ENCODE measurements at regions not wholly inside any gene's neighbourhood (a gene's known extent, or its start where the extent isn't known, plus 50 kb on each side); places are given as distances from the start of the nearest gene placed in this dataset.

DNA sequence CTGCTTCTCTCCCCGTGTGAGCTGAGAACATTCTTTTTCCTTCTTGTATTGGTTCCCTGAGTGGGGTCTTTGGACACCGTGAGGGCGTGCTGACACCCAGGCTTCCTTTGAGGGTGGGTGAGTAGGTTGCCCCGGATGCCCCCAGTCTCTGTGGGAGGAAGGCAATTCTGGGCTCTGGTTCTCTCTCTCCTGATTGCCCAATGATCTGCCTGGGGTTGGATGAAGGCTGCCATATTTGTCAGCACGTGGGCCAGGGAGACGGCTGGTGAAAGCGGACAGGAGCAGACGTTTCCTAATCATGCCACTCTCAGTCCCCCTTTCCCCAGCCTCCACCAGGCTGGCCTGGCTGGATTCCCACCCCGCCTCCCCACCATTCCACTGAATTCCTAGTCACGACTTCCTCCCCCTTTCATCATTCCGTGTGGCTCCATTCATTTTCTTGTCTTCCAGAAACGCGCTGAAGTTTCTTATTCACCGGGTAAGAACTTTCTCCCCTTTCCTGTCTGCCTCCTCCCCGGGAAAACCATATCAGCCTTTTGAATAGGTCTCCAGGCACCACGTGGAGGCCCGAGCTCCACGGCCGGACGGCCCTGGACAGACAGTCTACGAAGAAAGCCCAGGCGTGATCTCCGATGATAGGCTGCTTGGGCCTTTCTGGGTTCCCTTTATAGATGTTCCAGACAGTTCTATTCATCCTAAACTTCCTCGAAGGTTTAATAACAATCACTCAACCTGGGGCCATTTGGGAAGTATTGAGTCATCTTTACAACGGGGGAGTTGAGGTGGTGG lies 98.7 kb upstream of the NPTX2 start:
- Mint-ChIP-seq H3K4me1 (no peaks in the 10 kb centered on the region), H3K4me3 (no peak overlapping the region), H3K36me3 (ENCODE audit: low read depth) (no peaks in the 10 kb centered on the region), H3K27me3 (ENCODE audit: insufficient read depth) (peaks cover 1% of the 10 kb centered on the region), H3K27ac (no peak overlapping the region), H3K9me3 (peaks cover 29% of the 10 kb centered on the region)
- Histone ChIP-seq H3K27ac (ENCODE audit: low read depth, low read length) (no peak overlapping the region), H3K36me3 (ENCODE audit: control insufficient read depth, insufficient read depth, low read length) (no peaks in the 10 kb centered on the region), H3K9me3 (ENCODE audit: control insufficient read depth, low read length) (peaks cover under 1% of the 10 kb centered on the region), H3K27me3 (ENCODE audit: control insufficient read depth, insufficient read depth, low read length, poor library complexity, severe bottlenecking) (no peaks in the 10 kb centered on the region), H3K9ac (ENCODE audit: extremely low read depth, low read length, poor library complexity, severe bottlenecking) (no peak overlapping the region), H3K4me3 (ENCODE audit: low read length) (no peak overlapping the region), H3K4me1 (ENCODE audit: control insufficient read depth, insufficient read depth, low read length) (no peaks in the 10 kb centered on the region)
- TF ChIP-seq, protein P1, sequence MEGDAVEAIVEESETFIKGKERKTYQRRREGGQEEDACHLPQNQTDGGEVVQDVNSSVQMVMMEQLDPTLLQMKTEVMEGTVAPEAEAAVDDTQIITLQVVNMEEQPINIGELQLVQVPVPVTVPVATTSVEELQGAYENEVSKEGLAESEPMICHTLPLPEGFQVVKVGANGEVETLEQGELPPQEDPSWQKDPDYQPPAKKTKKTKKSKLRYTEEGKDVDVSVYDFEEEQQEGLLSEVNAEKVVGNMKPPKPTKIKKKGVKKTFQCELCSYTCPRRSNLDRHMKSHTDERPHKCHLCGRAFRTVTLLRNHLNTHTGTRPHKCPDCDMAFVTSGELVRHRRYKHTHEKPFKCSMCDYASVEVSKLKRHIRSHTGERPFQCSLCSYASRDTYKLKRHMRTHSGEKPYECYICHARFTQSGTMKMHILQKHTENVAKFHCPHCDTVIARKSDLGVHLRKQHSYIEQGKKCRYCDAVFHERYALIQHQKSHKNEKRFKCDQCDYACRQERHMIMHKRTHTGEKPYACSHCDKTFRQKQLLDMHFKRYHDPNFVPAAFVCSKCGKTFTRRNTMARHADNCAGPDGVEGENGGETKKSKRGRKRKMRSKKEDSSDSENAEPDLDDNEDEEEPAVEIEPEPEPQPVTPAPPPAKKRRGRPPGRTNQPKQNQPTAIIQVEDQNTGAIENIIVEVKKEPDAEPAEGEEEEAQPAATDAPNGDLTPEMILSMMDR (conservative IDR thresholded peaks at IDR 0.05): no peak
- no peak for DNase-seq
- 89 to 94% methylated on average over 18 to 25 of the region's 25 CpGs for WGBS, 2 experiments (ENCODE audit: insufficient coverage in 1 of 2, insufficient read length in 1 of 2)

- no peak overlapping the region for H3K4me3 ChIP-seq (ENCODE audit: low read length)
- peaks cover 1% of the 10 kb centered on the region for H3K27me3 Mint-ChIP-seq (ENCODE audit: insufficient read depth)
- H3K4me1 Mint-ChIP-seq: no peaks in the 10 kb centered on the region
- H3K27ac ChIP-seq (ENCODE audit: low read depth, low read length): no peak overlapping the region
- H3K4me1 ChIP-seq (ENCODE audit: control insufficient read depth, insufficient read depth, low read length): no peaks in the 10 kb centered on the region
- H3K4me3 Mint-ChIP-seq: no peak overlapping the region
- H3K27ac Mint-ChIP-seq: no peak overlapping the region
- no peaks in the 10 kb centered on the region for H3K27me3 ChIP-seq (ENCODE audit: control insufficient read depth, insufficient read depth, low read length, poor library complexity, severe bottlenecking)
- no peaks in the 10 kb centered on the region for H3K36me3 Mint-ChIP-seq (ENCODE audit: low read depth)
- no peak for DNase-seq
- TF ChIP-seq, protein P1 (conservative IDR thresholded peaks at IDR 0.05): no peak
- no peaks in the 10 kb centered on the region for H3K9me3 ChIP-seq (ENCODE audit: control insufficient read depth, low read length)
- WGBS, 2 experiments (ENCODE audit: insufficient coverage in 1 of 2, insufficient read length in 1 of 2): 75 to 90% methylated on average over 4 of the region's 4 CpGs
- no peaks in the 10 kb centered on the region for H3K36me3 ChIP-seq (ENCODE audit: control insufficient read depth, insufficient read depth, low read length)
- peaks cover 8% of the 10 kb centered on the region for H3K9me3 Mint-ChIP-seq
- H3K9ac ChIP-seq (ENCODE audit: extremely low read depth, low read length, poor library complexity, severe bottlenecking): no peak overlapping the region
Measured at GRCh38 chr7:98515201-98515600, 101.9 kb upstream of the NPTX2 start.

GRCh38 chr7:98514211-98515031 lies 102.7 kb upstream of the NPTX2 start:
- no peaks in the 10 kb centered on the region for H3K9me3 ChIP-seq (ENCODE audit: control insufficient read depth, low read length)
- H3K4me3 Mint-ChIP-seq: no peak overlapping the region
- no peaks in the 10 kb centered on the region for H3K36me3 ChIP-seq (ENCODE audit: control insufficient read depth, insufficient read depth, low read length)
- no peak overlapping the region for H3K9ac ChIP-seq (ENCODE audit: extremely low read depth, low read length, poor library complexity, severe bottlenecking)
- H3K9me3 Mint-ChIP-seq: peaks cover 3% of the 10 kb centered on the region
- whole genome bisulfite sequencing, 2 experiments (ENCODE audit: insufficient coverage in 1 of 2, insufficient read length in 1 of 2): 87 to 89% methylated on average over 12 to 16 of the region's 16 CpGs
- H3K27ac ChIP-seq (ENCODE audit: low read depth, low read length): no peak overlapping the region
- peaks cover 1% of the 10 kb centered on the region for H3K27me3 Mint-ChIP-seq (ENCODE audit: insufficient read depth)
- H3K4me3 ChIP-seq (ENCODE audit: low read length): no peak overlapping the region
- no peak overlapping the region for H3K27ac Mint-ChIP-seq
- H3K4me1 Mint-ChIP-seq: no peaks in the 10 kb centered on the region
- TF ChIP-seq, protein P1 (conservative IDR thresholded peaks at IDR 0.05): no peak
- H3K36me3 Mint-ChIP-seq (ENCODE audit: low read depth): no peaks in the 10 kb centered on the region
- DNase-seq: peak; percentile 52
- no peaks in the 10 kb centered on the region for H3K4me1 ChIP-seq (ENCODE audit: control insufficient read depth, insufficient read depth, low read length)
- no peaks in the 10 kb centered on the region for H3K27me3 ChIP-seq (ENCODE audit: control insufficient read depth, insufficient read depth, low read length, poor library complexity, severe bottlenecking)
